Stomach smooth muscle (tissue), 2 donors: ENCODE measurements at regions not wholly inside any gene's neighbourhood (a gene's known extent, or its start where the extent isn't known, plus 50 kb on each side); places are given as distances from the start of the nearest gene placed in this dataset.

Source experiments
- H3K27ac ChIP-seq: one replicate; pipeline ENCODE4 v1.7.0; 2013; ENCODE audit warnings: mild to moderate bottlenecking, low read length, inconsistent platforms
- H3K27me3 ChIP-seq, 2 donors: one replicate each; pipeline ENCODE4 v1.7.0; 2013; ENCODE audit warnings: low read length in 2 of 2; ENCODE audit not compliant: insufficient read depth in 2 of 2, control insufficient read depth in 1 of 2
- H3K36me3 ChIP-seq, 2 donors: one replicate each; pipeline ENCODE4 v1.7.0; 2013; ENCODE audit warnings: low read length in 2 of 2; ENCODE audit not compliant: control insufficient read depth in 2 of 2, insufficient read depth in 2 of 2
- H3K4me1 ChIP-seq: one replicate; pipeline ENCODE4 v1.7.0; 2013; ENCODE audit warnings: low read length; ENCODE audit not compliant: control insufficient read depth, insufficient read depth
- H3K4me3 ChIP-seq, 2 donors: one replicate each; pipeline ENCODE4 v1.7.0; 2013; ENCODE audit warnings: low read length in 2 of 2
- H3K9ac ChIP-seq, 2 donors: one replicate each; pipeline ENCODE4 v1.7.0; 2013; ENCODE audit warnings: low read length in 2 of 2, mild to moderate bottlenecking in 1 of 2
- H3K9me3 ChIP-seq, 2 donors: one replicate each; pipeline ENCODE4 v1.7.0; 2013; ENCODE audit warnings: low read length in 2 of 2; ENCODE audit not compliant: control insufficient read depth in 2 of 2
- donor health status: healthy.
- donor health status: Pancreatic carcinoma.

GRCh38 chr3:76965122-76965725 is 74.7 kb upstream of the ROBO2 start:
- no peaks in the 10 kb centered on the region for H3K27me3 ChIP-seq
- no peak overlapping the region for H3K4me3 ChIP-seq
- no peaks in the 10 kb centered on the region for H3K36me3 ChIP-seq
- H3K9me3 ChIP-seq = no peaks in the 10 kb centered on the region
- H3K27ac ChIP-seq = no peak overlapping the region
- H3K9ac ChIP-seq = no peak overlapping the region
- H3K4me1 ChIP-seq = no peaks in the 10 kb centered on the region

- H3K36me3 ChIP-seq = no peaks in the 10 kb centered on the region
- no peaks in the 10 kb centered on the region for H3K4me1 ChIP-seq
- no peaks in the 10 kb centered on the region for H3K9me3 ChIP-seq
- H3K9ac ChIP-seq = no peak overlapping the region
- no peak overlapping the region for H3K27ac ChIP-seq
- no peak overlapping the region for H3K4me3 ChIP-seq
- H3K27me3 ChIP-seq = no peaks in the 10 kb centered on the region
Observed at GRCh38 chr3:76969471-76969870, 70.4 kb upstream of the ROBO2 start.

GRCh38 chr3:76969996-76970615 is 69.8 kb upstream of the ROBO2 start:
- H3K27ac ChIP-seq = no peak overlapping the region
- no peak overlapping the region for H3K9ac ChIP-seq
- no peaks in the 10 kb centered on the region for H3K4me1 ChIP-seq
- H3K4me3 ChIP-seq = no peak overlapping the region
- no peaks in the 10 kb centered on the region for H3K27me3 ChIP-seq
- no peaks in the 10 kb centered on the region for H3K36me3 ChIP-seq
- H3K9me3 ChIP-seq = no peaks in the 10 kb centered on the region

- Histone ChIP-seq H3K9ac (no peak overlapping the region), H3K4me3 (no peak overlapping the region), H3K4me1 (no peaks in the 10 kb centered on the region), H3K27ac (no peak overlapping the region), H3K36me3 (no peaks in the 10 kb centered on the region), H3K9me3 (no peaks in the 10 kb centered on the region), H3K27me3 (no peaks in the 10 kb centered on the region)
Observed at GRCh38 chr3:76972624-76973296, 67.1 kb upstream of the ROBO2 start.

- Histone ChIP-seq H3K4me1 (no peaks in the 10 kb centered on the region), H3K4me3 (no peak overlapping the region), H3K27ac (no peak overlapping the region), H3K9me3 (no peaks in the 10 kb centered on the region), H3K9ac (no peak overlapping the region), H3K27me3 (no peaks in the 10 kb centered on the region), H3K36me3 (no peaks in the 10 kb centered on the region)
Observed at GRCh38 chr3:76976996-76977395, 62.9 kb upstream of the ROBO2 start.

GRCh38 chr3:76985645-76986044 is 54.3 kb upstream of the ROBO2 start:
- Histone ChIP-seq H3K9me3 (no peaks in the 10 kb centered on the region), H3K36me3 (no peaks in the 10 kb centered on the region), H3K9ac (no peak overlapping the region), H3K4me1 (no peaks in the 10 kb centered on the region), H3K4me3 (no peak overlapping the region), H3K27me3 (no peaks in the 10 kb centered on the region), H3K27ac (no peak overlapping the region)

GRCh38 chr3:76986876-76987474 is 52.9 kb upstream of the ROBO2 start:
- Histone ChIP-seq H3K9ac (no peak overlapping the region), H3K4me1 (no peaks in the 10 kb centered on the region), H3K27me3 (no peaks in the 10 kb centered on the region), H3K4me3 (no peak overlapping the region), H3K27ac (no peak overlapping the region), H3K36me3 (no peaks in the 10 kb centered on the region), H3K9me3 (no peaks in the 10 kb centered on the region)
